ENCODE measurements at regions not wholly inside any gene's neighbourhood (a gene's known extent, or its start where the extent isn't known, plus 50 kb on each side); places are given as distances from the start of the nearest gene placed in this dataset.

GRCh38 chrX:69387567-69388487 lies 116.3 kb upstream of the NALF2 start:
- peak; percentile 45 for DNase-seq (ENCODE audit: low spot score)
- in situ Hi-C loops (cut with HindIII; ENCODE audit: extremely low pct_ligation_motif_present, low pct_unique_long_range_greater_than_20kb) (loop anchor here (10.0 kb wide), 1 partner anchor 563 kb away; the partner anchor contains the start of gene EFNB1), intact Hi-C loops (cut with micrococcal nuclease; ENCODE audit: unreplicated experiment) (no loop called here)
- Histone ChIP-seq H3K9me3 (ENCODE audit: low read length) (no peaks in the 10 kb centered on the region), H3K4me1 (ENCODE audit: insufficient read depth, low read length) (no peaks in the 10 kb centered on the region), H3K79me2 (ENCODE audit: insufficient read depth, low read length) (no peaks in the 10 kb centered on the region), H3K4me3 (replicated peaks in 1 of 3; ENCODE audit: insufficient read depth in 1 of 3, low read depth in 2 of 3, low read length in 3 of 3) (no peak overlapping the region), H4K20me1 (ENCODE audit: insufficient read depth, low read length) (no peaks in the 10 kb centered on the region), H2AFZ (ENCODE audit: low read length) (no peak overlapping the region), H3K9ac (ENCODE audit: insufficient read depth, low read depth, low read length) (no peak overlapping the region), H3K36me3 (replicated peaks in 1 of 2; ENCODE audit: control insufficient read depth in 1 of 2, insufficient read depth in 2 of 2, low read length in 2 of 2) (no peaks in the 10 kb centered on the region), H3K4me2 (ENCODE audit: low read depth, low read length) (no peak overlapping the region), H3K27ac (ENCODE audit: extremely low read length, insufficient read depth, low read length) (no peak overlapping the region), H3K27me3 (ENCODE audit: control insufficient read depth in 1 of 2, insufficient read depth in 2 of 2, low read length in 2 of 2) (no peaks in the 10 kb centered on the region; a peak in 1 of 5 replicates)
- ChIA-PET CTCF (ENCODE audit: low intra/inter-chr PET ratio, low total read pairs) (interaction anchor here (1.0 to 1.2 kb wide), 2 partner anchors 166 to 254 kb away, joined by 3 to 4 read pairs; no protein-coding TSS in a partner anchor), POLR2A (no interaction called here)
- 38% methylated on average over 7 of the region's 13 CpGs for WGBS (ENCODE audit: low lambda C conversion rate)
- peak; percentile 98 for ATAC-seq
- BruUV-seq (replicated peaks) = no TSS peak
- FAIRE-seq = peak; percentile 84
- TF ChIP-seq BCLAF1 (IDR thresholded peaks at IDR 0.05) = no peak
- peak; percentile 22 for TF ChIP-seq XRCC5 (optimal IDR thresholded peaks at IDR 0.05; ENCODE audit: low read length)
- peak; percentile 82 for TF ChIP-seq STAG1 (CRISPR knock-in tag; IDR thresholded peaks at IDR 0.05)
- TF ChIP-seq PATZ1 (CRISPR knock-in tag; IDR thresholded peaks at IDR 0.05) = 0 out of 2 replicates have a peak, but pooled peaks have one; percentile 18
- no peak for TF ChIP-seq ONECUT2 (CRISPR knock-in tag; IDR thresholded peaks at IDR 0.05)
- no peak for TF ChIP-seq ZNF597 (CRISPR knock-in tag; IDR thresholded peaks at IDR 0.05)
- TF ChIP-seq CTCF (CRISPR knock-in tag; IDR thresholded peaks at IDR 0.05) = peak; percentile 79
- no peak for TF ChIP-seq ZBTB49 (CRISPR knock-in tag; IDR thresholded peaks at IDR 0.05; ENCODE audit: borderline replicate concordance)
- no peak for TF ChIP-seq MXD1 (CRISPR knock-in tag; IDR thresholded peaks at IDR 0.05)
- no peak for TF ChIP-seq NR3C1 (CRISPR knock-in tag; IDR thresholded peaks at IDR 0.05)
- TF ChIP-seq DNMT1 (CRISPR knock-in tag; IDR thresholded peaks at IDR 0.05) = no peak
- no peak for TF ChIP-seq U2AF1 (optimal IDR thresholded peaks at IDR 0.05; ENCODE audit: low read depth, low read length)

Measured in HepG2 (cell line).